H1 (cell line): ENCODE measurements at regions not wholly inside any gene's neighbourhood (a gene's known extent, or its start where the extent isn't known, plus 50 kb on each side); places are given as distances from the start of the nearest gene placed in this dataset.

Experiments used
- CEBPB ChIP-seq: IDR thresholded peaks from 2 replicates; pipeline ENCODE4 v1.6.1; 2012; ENCODE audit warnings: low read depth, low read length
- GTF2F1 ChIP-seq: IDR thresholded peaks from 2 replicates; pipeline ENCODE4 v1.6.1; 2012; ENCODE audit warnings: low read depth, low read length, improper control_type of control experiment, borderline replicate concordance
- JUN ChIP-seq: IDR thresholded peaks from 2 replicates; pipeline ENCODE4 v1.6.1; 2011; ENCODE audit warnings: low read depth, mild to moderate bottlenecking, improper control_type of control experiment, low read length
- POLR2A ChIP-seq, 2 experiments: IDR thresholded peaks; 1 replicate in 1 of 2; 2 replicates in 1 of 2; pipeline ENCODE4 v1.6.1; 2011; ENCODE audit warnings: low read depth in 2 of 2, low read length in 2 of 2, mild to moderate bottlenecking in 2 of 2; ENCODE audit errors: control extremely low read depth in 1 of 2
- SP1 ChIP-seq: IDR thresholded peaks from 2 replicates; pipeline ENCODE4 v1.6.1; 2011; ENCODE audit warnings: low read depth, low read length

DNA sequence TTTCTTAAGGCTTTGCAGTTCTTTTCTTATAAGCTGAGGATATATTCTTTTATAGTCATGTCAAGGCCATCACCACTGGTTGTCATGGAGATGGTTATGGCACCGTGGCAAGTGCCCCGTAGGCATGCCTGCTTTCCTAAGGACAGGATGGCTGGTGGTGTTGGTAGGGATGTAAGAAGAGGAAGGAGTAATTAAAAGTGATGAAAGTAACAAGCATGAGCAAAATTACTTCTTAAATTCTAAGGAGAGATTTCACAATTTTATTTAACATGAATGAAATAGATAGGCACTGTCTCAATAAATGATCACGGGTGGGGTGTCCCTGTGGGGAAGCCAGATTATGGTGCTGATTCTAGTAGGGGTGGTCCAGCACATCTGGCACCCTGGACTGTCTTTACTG lies 290.2 kb upstream of the KLF4 start (continued):
- TF ChIP-seq JUN = no peak
- no peak for TF ChIP-seq POLR2A (IDR thresholded peaks at IDR 0.05; ENCODE audit: control extremely low read depth in 1 of 2, low read depth in 2 of 2, low read length in 2 of 2)
- no peak for TF ChIP-seq SP1
- TF ChIP-seq CEBPB = no peak
- no peak for TF ChIP-seq GTF2F1
